Pons (tissue), 1 donor: ENCODE measurements at regions not wholly inside any gene's neighbourhood (a gene's known extent, or its start where the extent isn't known, plus 50 kb on each side); places are given as distances from the start of the nearest gene placed in this dataset.
"Not testable (repeated sequence)": the region's sequence is repeated elsewhere in the genome, so short reads cannot be mapped to it uniquely, and the experiment has no call there.

ENCODE experiments used
- DNase-seq: peaks from one replicate; pipeline ENCODE4 v3.0.0-alpha.2; 2016; ENCODE audit warnings: low spot score

DNA sequence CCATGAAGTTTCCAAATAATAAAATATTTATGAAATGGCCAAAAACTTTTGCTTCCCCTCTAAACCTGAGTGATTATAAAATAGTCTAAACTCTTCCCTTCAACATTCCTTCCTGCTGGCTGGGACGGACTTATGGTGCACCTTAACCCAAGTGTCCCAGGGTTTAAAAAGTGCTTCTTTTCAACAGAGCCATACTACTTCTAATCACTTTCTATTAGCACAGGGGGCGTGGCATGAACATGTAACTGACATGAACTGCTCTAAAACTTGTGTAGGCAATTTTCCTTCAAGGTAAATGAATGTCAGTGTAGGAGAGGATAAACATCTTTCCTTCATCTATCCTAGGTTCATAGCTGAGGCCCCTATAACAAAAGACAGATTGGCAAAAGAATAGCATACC, 163.6 kb upstream of the RIMS1 start:
- no peak for DNase-seq

DNA sequence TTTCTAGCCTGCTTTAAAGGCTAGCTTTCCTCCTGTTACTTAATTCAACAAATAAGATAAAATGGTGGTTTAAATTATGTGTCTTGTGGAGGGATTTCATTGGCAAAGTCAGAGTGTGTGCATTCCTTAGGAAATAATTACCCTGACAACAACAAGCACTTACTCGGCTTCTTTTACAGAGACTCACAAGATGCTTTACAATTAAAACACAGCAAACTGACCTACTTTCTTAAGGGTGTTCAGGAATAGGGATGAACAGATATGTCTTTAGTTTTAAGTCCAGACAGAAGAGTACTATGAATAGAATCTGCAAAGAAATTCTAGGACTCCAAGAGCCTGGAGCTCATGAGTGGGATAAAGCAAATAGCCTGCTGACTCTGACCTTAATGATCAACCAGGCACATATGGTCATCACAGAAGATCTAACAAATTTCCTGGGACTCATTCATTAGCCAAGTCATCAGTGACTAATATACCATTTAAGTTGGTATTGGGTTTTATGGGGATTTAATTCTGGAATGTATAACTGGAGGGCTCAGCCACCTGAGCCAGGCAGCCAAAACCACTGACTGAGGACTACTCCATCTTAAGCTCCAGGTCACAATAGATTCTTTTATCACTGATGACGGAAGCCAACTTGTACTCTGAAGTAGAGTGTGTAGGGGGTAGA, 161.8 kb upstream of the RIMS1 start:
- no peak for DNase-seq

DNA sequence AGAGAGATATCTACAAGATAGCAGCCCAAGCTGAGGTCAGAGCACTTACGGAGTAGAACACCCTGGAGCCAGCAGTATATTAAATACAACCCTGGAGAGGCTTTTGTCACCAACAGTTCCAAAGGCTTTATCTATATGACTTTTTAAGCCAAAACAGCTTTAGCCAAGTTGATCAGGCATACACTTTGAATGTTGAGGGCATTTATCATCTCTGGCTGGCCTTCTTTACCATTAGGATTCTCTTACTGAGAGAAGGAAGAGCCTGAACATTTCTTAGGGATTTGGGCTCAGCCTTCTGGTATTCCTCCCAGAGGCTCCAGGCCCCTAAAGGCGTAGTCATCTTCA, 161.3 kb upstream of the RIMS1 start:
- DNase-seq: no peak

DNA sequence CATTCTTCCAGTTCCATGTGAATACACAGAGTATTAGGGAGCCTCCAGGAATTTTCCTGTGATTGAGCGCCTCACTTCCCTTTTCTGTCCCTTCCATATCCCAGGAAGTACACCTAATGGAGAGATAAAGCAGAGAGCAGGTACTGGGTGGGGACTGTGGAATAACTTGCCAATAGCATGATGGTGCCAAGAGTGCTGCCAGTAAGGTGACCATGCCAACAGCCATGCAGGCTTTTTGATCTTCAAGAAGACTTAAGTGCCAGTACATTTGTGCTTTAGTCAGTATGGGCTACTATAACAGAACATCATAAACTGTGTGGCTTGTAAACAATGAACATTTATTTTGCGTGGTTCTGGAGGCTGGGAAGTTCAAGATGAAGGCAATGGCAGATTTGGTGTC, 160.2 kb upstream of the RIMS1 start:
- DNase-seq: no peak

DNA sequence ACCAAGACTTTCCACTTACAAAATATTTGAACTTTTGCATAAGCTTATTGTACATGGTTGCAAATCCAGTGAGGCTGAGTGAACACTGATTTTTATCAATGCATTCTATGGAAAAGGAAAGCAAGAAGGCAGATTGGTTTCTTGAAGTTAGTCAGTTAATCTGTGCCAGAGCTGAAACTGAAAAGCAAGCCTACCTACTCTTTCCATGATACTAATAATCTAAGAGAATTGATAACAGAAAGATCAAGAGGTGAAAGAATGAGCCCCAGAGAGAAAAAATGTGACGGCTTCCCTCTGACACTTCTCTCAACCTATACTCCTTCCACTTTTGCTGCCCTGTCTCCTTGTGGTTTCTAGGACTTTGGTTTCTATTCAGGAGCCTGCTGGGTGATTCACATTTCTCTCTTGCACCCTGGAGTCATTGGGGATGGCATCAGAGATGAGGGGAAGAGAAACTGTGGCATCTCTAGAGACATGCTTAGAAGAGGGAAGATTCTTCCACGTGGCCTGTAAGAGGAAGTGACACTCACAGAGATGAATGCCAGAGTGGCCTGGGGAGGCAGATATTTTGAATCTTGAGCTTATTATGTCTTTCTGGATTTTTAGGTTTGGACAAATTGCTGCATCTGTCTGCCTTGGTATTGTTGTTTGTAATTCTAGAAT, 158.6 kb upstream of the RIMS1 start:
- peak; percentile 85 for DNase-seq

DNA sequence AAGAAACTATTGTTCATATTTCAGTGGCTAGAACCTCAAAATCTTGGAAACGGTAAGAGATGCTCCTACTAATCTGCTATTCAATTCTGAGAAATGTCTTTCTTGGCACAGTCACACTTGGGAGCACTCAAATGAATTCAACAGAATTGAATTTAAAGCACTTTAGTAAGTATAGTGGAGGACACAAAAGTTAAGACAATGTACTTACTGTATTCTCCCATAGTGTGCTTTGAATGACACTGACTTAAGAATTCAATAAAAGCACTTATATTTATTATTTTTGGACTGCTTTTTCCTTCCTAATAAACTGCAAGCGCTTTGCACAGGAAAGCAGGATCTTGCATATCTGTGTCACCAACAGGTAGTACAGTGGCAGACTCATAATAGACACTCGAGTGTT, 156.1 kb upstream of the RIMS1 start:
- no peak for DNase-seq

DNA sequence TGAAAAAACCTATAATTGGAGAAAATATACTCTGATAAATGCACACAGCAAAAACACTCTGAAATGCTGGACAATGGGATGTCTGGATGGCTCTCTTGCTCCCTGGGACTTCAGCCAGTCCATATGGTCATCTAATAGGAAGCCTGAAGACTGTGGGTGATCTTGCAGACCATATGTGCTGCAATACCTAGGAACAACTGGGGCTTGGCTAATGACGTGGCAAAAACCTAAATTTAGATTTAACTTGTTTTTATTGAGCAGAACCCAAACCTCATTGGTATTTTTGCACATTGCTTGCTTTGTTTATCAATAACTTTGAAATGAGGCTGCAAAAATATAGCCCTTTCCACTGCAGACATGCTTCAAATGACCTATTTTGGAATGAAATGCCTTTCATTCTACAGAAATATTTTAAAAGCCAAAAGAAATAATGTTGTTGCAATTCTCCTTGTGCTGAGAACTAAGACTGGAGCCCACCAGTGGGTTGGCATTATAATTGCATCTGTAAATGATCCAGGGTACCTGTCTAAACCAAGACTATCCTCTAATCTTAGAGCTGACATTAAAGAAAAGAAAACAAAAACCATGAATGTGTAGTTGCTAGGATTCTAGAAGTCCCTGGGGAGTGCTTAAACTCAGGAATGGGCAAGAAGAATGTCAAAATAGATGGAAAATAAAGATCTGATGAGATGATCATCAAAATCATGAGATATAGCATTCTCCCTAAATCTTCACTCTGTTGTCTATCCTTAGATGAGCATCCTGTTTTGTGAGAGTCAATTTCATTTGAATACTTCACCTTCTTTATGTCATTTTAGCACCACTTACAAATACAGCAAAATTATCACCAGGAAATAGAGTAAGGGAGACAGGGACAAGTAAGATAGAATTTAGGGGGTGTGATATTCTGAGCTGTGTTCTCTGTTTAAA, 152.1 kb upstream of the RIMS1 start:
- DNase-seq: no peak

DNA sequence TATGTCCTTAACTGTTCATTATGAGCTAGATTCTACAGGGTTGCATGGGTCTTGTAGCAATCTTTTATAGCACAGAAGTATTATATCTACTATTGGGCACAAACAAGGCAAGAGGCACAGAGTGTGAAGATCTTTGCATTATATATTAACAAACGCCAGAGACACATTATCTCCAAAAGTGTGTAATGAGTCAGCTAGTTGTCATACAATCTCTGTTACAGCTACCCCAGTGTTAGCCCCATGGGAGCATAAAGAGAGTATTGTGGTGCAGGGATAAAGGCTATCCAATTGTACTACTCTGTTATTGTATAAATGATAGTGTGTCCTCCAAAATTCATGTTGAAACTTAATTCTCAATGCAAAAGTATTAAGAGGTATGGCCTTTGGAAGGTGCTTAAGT, 148.4 kb upstream of the RIMS1 start:
- DNase-seq: peak; percentile 18

DNA sequence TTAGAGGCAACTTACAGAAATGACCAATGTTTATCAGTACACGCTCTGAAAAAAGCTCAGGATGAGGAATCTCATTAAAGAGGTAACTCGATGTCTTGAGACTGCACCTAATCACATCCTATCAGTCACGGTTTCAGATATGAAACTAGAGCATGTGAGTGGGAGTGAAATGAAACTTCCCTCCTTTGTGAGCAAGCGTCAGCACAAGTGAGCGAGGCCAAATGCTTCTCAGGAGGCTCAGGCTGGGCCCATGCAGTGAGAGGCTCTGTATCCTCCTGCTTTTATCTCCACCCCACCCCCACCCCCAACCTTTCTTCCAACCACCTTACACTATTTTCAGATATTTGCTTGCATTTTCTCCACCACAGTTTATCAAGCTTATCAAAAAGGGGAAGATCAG, 140.8 kb upstream of the RIMS1 start:
- no peak for DNase-seq

DNA sequence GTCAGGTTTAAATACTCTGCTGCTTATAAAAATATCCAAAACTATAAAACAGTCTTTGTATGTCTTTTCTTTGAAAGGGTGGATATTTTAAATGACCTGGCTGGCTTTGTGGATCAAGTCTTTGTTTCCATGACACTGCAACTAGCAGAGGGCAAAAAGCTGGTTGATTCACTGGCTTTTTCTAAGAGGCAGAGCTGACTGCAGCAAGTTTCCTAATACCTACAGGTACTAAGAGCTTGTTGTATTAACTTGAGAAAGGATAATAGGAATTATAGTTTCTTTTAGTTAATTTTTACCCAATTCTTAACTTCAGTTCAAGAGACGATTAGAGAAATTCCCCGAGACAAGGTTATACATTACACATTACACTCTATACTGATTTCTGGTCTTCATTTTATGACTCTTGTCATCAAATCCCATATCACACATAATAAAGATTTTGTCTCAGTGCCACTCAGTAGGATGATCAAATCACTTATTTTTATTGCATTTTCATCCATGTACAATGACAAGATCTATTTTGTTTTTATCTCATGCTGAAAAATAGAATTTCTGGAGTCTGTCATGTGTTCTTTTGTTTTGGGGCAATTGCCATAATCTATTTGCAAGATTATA, 120.1 kb upstream of the RIMS1 start:
- DNase-seq: no peak

DNA sequence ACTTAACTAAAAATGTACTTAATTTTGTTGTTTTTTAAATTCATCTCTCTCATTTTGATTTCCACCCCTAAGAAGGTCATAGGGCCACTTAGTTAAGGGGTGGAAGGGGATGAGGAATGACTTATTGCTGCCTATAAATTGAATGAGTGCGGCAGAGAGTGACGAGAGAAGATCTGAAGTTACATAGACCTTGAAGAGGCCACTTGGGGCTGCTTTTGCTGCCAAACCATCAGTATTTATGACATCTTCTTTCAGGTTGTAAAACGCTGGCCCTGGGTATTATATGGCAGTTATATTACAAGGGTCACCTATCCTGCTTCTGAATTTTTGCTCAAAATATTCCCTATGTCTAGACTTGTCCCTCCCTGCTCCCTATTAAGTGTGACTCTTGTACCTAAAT, 119.6 kb upstream of the RIMS1 start:
- no peak for DNase-seq

DNA sequence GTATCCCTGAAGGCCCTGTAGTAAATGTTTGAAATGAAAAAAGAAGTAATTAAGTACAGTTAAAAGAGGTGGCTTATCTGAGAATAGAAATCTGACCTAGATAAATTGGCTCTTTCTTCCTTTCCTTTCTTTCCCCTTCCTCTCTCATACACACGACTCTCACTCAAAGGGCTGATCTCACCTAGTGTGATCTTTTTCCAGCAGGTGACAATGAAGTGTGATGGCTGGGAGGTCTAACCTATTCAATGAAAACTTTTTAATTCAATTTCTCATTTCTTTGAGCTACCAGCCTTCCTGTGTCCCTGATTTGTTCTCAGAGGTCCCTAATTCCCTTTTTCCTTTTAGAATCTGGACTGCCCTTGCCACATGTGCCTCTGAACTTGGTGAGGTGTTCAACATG, 118.0 kb upstream of the RIMS1 start:
- DNase-seq: no peak

DNA sequence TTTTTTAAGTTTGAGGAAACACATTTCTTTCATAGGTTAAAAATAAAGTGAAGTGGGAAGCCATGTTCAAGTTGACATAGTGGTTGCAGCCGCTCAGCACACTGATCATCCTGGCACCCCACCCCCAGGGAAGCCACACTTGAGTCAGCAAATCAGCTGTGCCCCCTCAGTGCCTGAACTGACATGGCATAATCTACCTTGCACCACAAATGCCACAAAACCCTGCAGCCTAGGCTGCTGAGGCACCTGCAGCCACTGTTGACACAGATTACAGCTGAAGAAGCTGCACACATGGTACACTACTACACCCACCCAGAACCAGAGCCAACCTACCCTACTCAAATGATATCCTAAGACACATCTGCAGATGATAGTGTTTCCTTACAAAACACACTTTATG, 77.5 kb upstream of the RIMS1 start:
- DNase-seq: no peak

DNA sequence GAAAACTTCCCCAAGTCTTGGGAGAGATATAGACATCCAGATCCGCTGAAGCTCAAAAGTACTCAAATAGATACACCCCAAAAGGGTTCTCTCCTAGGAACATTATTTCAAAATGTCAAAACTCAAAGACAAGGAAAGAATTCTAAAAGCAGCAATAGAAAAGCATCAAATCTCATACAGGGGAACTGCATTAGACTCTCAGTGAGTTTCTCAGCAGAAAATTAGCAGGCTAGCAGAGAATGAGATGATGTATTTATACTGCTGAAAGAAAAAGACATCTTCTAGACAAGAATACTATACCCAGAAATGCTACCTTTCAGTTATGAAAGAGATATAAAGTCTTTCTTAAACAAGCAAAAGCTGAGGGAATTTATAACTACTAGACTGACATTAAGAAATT, 75.5 kb upstream of the RIMS1 start:
- no peak for DNase-seq

DNA sequence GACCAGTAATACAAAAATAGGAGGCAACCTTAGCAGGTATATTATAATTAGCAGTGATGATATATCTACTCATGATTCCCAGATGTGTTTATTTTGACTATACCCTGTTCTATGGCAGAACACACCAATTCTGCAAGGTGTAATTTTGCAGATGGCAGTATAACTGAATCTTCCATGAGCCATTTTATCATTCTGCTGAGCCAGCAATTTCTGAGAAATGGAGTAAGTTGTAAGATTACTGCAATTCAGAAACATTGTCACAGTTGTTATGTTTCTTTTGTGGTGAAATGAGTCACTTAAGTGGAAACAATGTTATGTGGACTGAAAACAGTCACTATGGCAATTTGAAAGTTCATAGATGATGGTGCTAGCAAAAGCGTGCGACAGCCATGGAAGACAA, 63.7 kb upstream of the RIMS1 start:
- no peak for DNase-seq

DNA sequence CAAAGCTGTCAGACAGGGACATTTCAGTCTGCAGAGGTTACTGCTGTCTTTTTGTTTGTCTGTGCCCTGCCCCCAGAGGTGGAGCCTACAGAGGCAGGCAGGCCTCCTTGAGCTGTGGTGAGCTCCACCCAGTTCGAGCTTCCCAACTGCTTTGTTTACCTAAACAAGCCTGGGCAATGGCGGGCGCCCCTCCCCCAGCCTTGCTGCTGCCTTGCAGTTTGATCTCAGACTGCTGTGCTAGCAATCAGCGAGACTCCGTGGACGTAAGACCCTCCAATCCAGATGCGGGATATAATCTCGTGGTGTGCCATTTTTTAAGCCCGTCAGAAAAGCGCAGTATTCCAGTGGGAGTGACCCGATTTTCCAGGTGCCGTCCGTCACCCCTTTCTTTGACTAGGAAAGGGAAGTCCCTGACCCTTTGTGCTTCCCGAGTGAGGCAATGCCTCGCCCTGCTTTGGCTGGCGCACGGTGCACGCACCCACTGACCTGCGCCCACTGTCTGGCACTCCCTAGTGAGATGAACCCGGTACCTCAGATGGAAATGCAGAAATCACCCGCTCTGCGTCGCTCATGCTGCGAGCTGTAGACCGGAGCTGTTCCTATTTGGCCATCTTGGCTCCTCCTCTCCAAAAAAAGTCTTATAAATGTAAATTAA, 54.1 kb upstream of the RIMS1 start:
- DNase-seq: not testable (repeated sequence)
